ENCODE measurements at regions not wholly inside any gene's neighbourhood (a gene's known extent, or its start where the extent isn't known, plus 50 kb on each side); places are given as distances from the start of the nearest gene placed in this dataset.

DNA sequence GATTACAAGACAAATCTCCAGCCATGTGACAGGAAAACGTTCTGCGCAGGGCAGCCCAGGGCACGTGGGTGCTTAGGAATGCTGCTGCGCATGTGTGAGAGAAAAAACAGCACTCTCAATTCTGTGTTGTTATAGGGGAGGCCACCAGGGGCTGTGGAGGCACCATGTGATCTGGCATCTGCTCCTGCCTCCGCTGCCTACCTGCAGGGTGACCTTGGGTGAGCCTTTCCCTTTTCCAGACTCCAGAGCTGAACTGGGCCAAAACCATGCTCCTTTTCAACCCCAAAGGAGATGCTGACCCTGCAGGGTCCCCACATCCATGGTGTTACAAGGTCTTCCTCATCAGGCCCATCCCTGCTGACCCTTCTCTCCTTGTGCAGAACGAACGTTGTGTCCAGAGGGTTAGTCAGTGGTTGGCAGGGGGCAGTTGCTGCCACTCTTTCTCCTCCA is 81.5 kb upstream of the RASGRF1 start:
- Mint-ChIP-seq H3K27ac (no peak overlapping the region; a peak in 1 of 7 replicates), H3K4me1 (peaks cover 24 to 25% of the 10 kb centered on the region in 2 experiments), H3K9me3 (peaks cover 0 to 2% of the 10 kb centered on the region in 2 experiments; a peak in 1 of 5 replicates), H3K4me3 (no peak overlapping the region), H3K27me3 (ENCODE audit: low read depth) (peaks cover 21% of the 10 kb centered on the region), H3K36me3 (ENCODE audit: insufficient read depth in 1 of 3, low read depth in 3 of 3) (no peaks in the 10 kb centered on the region)
- H2BK20ac ChIP-seq (ENCODE audit: low read depth, low read length, poor library complexity, severe bottlenecking), result no peak overlapping the region
- no peaks in the 10 kb centered on the region for H3K23me2 ChIP-seq (ENCODE audit: insufficient read length, low read depth, low read length, poor library complexity, severe bottlenecking)
- H2BK5ac ChIP-seq (ENCODE audit: insufficient read length, low read length), result no peak overlapping the region
- H3K18ac ChIP-seq (ENCODE audit: insufficient read length, low read depth, low read length), result no peak overlapping the region
- WGBS (ENCODE audit: extremely low coverage, insufficient read length, low lambda C conversion rate), result no CpG with 5 or more reads among the region's 7 CpGs
- H3K79me1 ChIP-seq (ENCODE audit: insufficient read depth, low read depth, low read length, poor library complexity, severe bottlenecking), result no peaks in the 10 kb centered on the region
- DNase-seq, result peak; percentile 66
- H2AK5ac ChIP-seq (ENCODE audit: insufficient read length, low read length), result no peak overlapping the region
- no peak overlapping the region for H2BK15ac ChIP-seq (ENCODE audit: low read depth, low read length)
- H4K91ac ChIP-seq (ENCODE audit: insufficient read length, low read depth, low read length), result no peak overlapping the region
- H3K9ac ChIP-seq (ENCODE audit: extremely low read depth, insufficient read length, low read length), result no peak overlapping the region
- H3K4me2 ChIP-seq (ENCODE audit: insufficient read depth, insufficient read length, low read length), result no peak overlapping the region
- H2BK120ac ChIP-seq (ENCODE audit: low read depth, low read length, poor library complexity, severe bottlenecking), result no peak overlapping the region
- H3K56ac ChIP-seq (ENCODE audit: insufficient read length, low read depth, low read length), result no peak overlapping the region
- no peak overlapping the region for H3K27ac ChIP-seq (ENCODE audit: insufficient read length, low read depth, low read length)
- TF ChIP-seq, protein P1, sequence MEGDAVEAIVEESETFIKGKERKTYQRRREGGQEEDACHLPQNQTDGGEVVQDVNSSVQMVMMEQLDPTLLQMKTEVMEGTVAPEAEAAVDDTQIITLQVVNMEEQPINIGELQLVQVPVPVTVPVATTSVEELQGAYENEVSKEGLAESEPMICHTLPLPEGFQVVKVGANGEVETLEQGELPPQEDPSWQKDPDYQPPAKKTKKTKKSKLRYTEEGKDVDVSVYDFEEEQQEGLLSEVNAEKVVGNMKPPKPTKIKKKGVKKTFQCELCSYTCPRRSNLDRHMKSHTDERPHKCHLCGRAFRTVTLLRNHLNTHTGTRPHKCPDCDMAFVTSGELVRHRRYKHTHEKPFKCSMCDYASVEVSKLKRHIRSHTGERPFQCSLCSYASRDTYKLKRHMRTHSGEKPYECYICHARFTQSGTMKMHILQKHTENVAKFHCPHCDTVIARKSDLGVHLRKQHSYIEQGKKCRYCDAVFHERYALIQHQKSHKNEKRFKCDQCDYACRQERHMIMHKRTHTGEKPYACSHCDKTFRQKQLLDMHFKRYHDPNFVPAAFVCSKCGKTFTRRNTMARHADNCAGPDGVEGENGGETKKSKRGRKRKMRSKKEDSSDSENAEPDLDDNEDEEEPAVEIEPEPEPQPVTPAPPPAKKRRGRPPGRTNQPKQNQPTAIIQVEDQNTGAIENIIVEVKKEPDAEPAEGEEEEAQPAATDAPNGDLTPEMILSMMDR (conservative IDR thresholded peaks at IDR 0.05), result peak; percentile 58; the same call in 2 of the 3 replicates
- no peak overlapping the region for H3K14ac ChIP-seq (ENCODE audit: insufficient read depth, low read length)
- H3K4ac ChIP-seq (ENCODE audit: low read depth, low read length), result no peak overlapping the region
- H4K8ac ChIP-seq (replicated peaks; ENCODE audit: insufficient read length, low read depth, low read length), result no peak overlapping the region
- H3K27me3 ChIP-seq (ENCODE audit: insufficient read depth, low read length), result no peaks in the 10 kb centered on the region
- H3K9me3 ChIP-seq (ENCODE audit: control insufficient read depth, low read depth, low read length), result no peaks in the 10 kb centered on the region
- peaks cover 3% of the 10 kb centered on the region for H4K20me1 ChIP-seq (ENCODE audit: control insufficient read depth, insufficient read depth, insufficient read length)
- H3K79me2 ChIP-seq (ENCODE audit: insufficient read depth, low read length), result no peaks in the 10 kb centered on the region
- H3K4me1 ChIP-seq (ENCODE audit: insufficient read depth, low read length), result 0 out of 2 replicates have a peak, but pooled peaks cover 2% of the 10 kb centered on the region
- no peak overlapping the region for H2BK12ac ChIP-seq (ENCODE audit: insufficient read length, low read depth, low read length)
- H3T11ph ChIP-seq (ENCODE audit: low read length), result no peak overlapping the region
- H3K23ac ChIP-seq (ENCODE audit: insufficient read length, low read depth, low read length), result no peak overlapping the region
- H2AFZ ChIP-seq (ENCODE audit: low read length), result no peak overlapping the region
- H4K5ac ChIP-seq (ENCODE audit: insufficient read length, low read depth, low read length), result no peak overlapping the region
